Stimulated activated CD4-positive, alpha-beta T cell treated with anti-CD3 and anti-CD28 coated beads, Interleukin-1b, Interleukin-23, amount 100 ng/mL, for 1 hour (primary cell): ENCODE measurements at regions not wholly inside any gene's neighbourhood (a gene's known extent, or its start where the extent isn't known, plus 50 kb on each side); places are given as distances from the start of the nearest gene placed in this dataset.

Source experiments
- DNase-seq, 2 donors: peaks; one replicate each; pipeline ENCODE4 v3.0.0-alpha.2; 2020; ENCODE audit warnings: low read depth in 2 of 2

DNA sequence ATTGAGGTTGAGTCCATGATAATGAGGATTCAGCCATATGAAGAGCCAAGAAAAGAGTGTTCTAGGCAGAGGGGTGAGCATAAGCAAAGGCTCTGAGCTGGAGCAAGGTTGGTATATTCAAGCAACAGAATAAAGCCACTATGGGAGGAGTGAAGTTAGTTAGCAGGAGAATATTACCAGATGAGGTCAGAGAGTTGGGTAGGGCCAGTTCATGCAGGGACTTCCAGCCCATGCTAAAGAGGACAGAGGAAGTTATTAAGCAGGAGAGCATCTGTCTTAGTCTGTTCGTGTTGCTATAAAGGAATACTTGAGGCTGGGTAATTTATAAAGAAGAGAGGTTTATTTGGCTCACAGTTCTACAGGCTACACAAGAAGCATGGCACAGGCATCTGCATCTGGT lies 57.1 kb upstream of the ATG10 start:
- no peak for DNase-seq

DNA sequence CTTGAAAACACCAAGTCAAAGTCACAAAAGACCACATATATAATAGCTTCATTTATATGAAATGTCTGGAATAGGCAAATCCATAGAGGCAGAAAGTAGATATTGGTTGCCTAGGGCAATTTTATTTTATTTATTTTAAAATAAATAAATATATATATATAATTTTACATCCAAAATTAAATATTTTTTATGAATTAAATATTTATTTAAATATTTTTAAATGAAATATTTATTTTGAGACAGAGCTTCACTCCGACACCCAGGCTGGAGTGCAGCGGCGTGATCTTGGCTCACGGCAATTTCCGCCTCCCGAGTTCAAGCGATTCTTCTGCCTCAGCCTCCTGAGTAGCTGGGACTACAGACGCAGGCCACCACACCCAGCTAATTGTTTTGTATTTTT lies 58.9 kb upstream of the ATG10 start:
- no peak for DNase-seq

DNA sequence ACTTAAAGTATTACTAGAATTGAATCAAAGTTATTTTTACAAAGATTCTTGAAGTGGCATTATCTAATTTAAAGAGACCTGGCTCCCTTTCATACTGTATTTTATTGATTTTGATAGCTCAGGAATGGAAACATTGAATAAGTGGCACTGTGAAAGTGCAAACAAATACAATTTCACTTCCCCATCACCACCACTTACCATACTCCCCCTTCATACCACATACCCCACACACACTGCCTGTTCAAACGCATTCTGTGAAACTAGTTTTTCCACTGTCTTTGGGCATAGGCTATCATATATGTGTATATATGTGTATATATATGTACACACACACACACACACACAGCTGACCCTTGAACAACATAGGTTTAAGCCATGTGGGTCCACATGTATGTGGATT lies 62.1 kb upstream of the ATG10 start:
- no peak for DNase-seq

DNA sequence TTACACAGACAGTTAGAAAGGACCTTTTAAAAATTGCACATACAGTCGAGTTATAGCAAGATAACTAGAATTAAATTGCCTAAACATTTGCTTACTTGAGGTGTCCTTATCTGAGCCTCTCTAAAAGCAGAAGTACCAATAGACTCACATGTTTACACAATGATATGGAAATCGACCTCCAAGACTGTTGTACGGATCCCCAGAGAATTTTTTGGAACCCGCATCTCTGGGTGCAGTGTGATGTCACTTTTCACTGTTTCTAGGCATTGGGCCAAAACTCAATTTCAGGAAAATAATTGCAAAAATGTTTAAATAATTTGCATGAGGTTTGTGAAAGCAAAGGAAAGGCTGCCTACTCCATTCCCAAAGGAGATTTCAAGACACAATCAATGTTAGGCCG lies 63.1 kb upstream of the ATG10 start:
- no peak for DNase-seq

DNA sequence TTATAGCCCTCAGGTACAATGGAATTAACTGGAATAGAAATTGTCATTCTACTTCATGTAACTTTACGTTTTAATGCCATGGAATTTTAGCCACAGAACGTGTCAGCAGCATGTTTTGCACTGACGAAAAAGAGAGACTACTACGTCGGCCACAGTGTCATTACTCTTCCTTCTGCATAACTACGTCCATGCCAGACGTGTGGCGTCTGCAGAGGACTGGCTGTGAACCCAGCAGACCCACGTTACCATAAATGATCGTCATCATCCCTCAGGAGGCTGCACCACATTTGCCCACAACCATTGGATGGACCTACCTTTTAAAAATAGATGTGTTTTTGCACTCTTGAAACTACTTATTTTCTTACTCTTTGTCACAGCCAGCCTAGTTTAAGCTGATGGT lies 63.8 kb upstream of the ATG10 start:
- no peak for DNase-seq

DNA sequence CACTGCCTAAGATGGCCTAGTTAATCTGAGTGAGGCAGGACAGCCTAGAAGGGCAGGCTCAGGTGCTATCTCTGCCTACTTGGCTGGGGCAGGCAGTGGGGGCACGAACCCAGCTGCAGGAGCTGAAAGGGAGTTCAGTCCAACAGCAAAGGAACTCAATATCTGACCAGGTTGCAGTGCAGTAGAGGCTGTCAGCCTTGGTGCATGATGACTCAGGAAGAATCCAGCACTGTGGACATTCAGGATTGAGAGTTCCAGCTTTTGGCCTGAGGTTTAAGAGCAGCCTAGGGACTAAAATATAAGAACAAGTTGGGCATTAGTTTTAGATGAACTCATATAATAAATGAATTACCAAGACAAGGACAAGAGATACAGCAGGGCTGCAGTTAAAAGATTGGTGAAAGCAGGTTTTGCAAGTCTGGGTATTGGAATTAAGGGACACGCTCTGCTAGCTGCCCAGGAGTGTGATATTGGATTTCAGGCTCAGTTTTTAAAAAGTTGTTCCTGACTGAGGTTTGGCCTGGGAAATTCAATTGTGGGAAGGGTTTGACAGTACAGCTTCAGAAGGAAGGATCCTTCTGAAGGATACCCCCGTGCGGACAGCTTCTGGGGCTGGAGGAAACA lies 64.7 kb upstream of the ATG10 start:
- DNase-seq = no peak

DNA sequence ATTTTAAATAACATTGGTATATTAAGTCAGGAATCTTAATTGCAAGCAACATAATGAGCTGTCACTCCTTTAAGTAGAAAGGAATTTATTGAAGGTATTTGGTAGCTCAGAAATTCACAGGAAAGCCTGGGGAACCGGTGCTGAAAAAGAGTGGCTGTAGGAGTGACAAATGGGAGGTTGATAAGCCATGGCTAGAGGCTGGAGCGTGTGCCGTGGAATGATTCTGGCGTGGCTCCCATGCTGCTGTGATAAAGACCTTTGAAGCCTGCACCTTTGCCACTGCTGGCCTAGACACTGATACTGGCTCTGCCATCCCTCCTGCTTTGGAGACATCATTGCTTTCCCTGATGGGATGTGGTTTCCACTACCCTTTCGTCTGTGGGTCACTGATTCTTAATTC lies 65.7 kb upstream of the ATG10 start:
- no peak for DNase-seq

DNA sequence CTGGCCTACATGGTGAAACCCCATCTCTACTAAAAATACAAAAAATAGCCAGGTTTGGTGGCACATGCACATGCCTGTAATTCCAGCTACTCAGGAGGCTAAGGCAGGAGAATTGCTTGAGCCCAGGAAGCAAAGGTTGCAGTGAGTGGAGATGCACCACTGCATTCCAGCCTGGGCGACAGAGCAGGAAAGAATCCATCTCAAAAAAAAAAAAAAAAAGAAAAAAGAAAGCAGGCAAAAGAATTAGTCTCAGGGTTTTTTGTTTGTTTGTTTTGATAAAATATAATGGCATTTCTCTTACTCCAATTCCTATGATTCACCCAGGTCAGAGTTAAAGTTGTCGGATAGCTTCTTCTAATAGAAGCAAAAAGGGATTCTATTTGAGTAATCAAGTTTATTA lies 67.0 kb upstream of the ATG10 start:
- no peak for DNase-seq

DNA sequence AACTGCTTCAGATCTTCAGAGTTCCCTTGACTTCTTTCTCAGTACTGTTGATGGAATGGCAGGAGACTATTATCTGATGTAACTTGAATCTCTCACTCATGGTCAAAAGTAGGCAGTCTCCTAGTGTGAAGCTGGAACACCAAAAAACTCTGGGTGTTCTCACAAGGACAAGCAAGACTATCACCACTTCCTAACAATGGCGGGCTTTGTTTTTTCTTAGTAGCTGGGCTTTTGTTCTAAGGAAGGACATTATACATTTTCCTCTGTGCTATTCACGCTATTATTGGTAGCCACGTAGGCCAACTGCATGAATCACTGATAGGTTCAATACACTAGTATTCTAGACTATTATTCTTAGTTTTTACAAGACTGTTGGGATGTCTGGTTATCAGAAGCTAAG lies 67.7 kb upstream of the ATG10 start:
- no peak for DNase-seq

DNA sequence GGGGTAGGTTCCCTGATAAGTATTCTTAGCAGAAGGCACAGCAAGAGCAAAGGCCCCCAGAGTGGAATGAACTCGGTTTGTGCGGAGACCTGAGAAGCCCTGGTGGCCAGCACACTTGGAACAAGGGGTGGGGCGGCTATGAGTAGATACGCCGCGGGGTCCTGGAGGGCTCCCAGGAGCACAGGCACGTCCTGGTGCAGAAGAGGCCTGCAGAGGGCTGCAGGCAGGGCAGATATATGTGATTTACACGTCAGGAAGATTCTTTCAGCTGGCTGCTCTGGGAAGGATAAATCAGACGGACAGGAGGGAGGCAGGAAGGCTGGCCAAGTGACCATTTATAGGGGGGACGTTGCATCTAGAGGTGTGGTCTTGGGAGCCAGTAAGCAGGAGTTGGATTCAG lies 70.2 kb upstream of the ATG10 start:
- no peak for DNase-seq

DNA sequence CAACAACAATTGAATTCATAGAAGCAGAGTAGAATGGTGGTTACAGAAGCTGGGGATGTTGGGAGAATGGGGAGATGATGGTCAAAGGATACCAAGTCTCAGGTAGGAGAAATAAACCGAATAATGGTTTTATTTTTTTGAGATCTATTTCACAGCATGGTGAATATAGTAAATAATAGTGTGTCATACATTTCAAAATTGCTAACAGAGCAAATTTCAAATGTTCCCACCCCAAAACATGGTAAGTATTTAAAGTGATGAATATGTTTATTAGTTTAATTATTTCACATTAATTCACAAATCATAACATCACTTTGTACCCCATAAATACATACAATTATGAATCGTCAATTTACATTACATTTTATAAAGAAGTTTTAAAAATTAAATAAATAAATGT lies 72.7 kb upstream of the ATG10 start:
- DNase-seq = no peak

DNA sequence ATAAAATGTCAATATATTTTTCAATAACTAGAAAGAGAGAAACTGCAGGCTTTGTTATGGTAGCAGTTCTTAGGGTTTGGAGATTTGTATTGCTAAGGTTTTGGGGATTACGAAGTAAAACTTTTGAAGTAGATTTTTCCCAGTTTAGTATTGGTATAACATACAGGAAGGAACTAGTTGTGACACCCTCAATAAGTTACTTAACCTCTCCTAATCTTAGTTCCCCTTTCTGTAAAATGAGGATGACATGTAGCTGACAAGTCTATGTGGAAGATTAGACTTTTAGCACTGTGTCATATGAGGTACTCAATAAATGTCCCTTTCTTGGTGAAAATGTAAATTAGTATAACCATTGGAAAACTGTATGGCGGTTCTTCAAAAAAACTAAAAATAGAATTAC lies 73.4 kb upstream of the ATG10 start:
- no peak for DNase-seq

DNA sequence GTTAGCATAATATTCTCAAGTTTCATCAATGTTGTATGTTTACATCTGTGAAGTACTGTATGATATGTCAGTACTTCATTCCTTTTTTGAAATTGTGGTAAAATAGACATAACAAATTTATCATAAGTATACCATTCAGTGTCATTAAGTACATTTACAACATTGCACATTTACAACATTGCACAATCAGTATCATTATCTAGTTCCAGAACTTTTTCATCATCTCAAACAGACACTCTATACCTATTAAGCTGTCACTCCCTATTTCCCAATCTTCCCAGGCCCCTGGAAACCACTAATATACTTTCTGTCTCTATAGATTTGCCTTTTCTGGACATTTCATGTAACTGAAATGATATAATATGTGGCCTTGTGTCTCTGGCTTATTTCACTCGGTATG lies 75.1 kb upstream of the ATG10 start:
- DNase-seq = no peak

DNA sequence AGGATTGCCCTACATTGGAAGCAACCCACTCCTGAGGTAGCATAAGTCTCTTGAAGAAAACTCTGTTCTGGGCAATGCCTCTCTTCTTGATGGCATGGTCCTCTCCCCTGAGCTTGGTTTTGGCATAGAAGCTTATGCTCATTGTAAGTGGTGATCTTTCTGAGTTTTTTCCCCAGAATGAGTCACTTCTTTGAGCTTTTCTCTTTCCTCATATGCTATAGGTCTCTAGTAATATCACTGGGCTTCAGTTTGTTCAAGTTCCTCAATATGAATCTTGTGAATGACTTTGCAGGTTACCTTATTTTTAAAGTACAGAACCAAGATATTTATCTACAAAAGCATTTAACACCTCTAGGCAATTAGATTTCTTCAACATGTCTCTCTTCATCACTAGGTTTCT lies 76.5 kb upstream of the ATG10 start:
- no peak for DNase-seq

DNA sequence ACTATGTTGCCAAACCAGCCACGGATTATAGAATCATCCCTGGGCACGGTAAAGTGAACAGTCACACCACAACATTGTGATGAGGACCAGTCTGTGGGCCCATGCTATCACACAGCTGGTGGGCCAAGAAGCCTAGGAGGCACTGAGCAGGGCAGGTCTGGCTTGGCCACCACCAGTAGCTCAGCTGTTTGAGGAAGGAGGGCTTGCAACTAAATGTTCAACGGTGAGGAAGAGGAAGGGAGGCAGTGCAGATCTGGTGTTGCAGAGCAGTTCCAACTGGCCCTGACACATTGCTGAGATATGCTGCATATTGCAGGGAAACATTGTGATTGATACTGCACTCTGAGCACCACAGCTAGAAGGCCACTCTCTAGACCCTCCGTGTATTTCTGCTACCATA lies 77.9 kb upstream of the ATG10 start:
- no peak for DNase-seq

DNA sequence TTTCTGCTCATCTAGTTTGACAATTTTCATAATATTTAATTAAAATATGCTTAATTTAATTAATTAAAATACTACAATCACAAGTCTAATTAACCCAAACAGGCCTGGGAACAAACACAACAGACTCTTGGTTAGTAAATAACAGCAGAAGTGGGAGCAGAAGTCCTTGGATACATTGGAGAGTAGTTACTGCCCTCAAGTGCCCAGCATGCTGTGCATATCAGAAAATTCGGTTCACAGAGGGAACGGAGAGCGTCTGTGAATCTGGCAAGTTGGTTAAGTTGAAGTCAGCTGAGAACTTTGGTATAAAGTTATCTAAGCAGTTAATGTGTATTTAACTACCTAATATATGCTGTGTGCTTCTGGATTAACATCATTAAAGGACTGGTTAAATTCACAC lies 87.0 kb upstream of the ATG10 start:
- no peak for DNase-seq

DNA sequence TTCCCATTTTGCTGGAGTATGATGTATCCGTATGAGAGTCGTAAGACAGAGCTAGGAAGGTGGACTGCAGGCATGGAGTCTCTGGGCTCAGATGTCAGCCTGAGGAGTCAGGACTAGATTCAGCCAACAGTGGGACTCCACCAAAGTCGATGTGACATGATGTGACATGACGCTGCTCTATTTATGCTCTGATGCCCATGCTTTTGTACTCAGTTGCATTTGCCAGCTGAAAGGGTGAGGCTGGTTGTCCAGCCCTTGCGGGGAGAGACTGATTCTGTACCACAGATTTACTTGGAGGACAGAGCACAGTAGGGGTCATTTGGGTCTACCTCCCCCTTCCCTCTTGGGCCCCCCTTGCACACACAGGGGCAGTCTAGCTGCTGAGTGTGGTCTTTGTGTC lies 88.5 kb upstream of the ATG10 start:
- no peak for DNase-seq

DNA sequence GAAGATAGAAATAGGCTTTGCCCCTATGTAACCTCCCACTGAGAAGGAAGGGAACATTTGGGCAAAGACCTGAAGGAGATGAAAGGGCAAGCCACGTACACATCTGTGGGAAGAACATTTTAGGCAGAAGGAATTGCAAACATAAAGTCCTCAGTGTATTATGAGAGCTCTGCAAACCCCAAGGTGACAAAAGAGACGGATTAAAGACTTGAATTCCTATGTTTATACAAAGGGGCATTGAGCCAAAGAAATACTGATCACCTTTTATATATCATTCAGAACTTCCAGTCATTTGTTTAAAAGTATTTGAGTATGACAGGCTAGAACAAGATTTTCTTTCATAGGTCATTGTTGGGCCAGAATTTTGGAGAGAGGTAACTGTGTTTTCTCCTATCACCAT lies 90.2 kb upstream of the ATG10 start:
- DNase-seq = no peak

DNA sequence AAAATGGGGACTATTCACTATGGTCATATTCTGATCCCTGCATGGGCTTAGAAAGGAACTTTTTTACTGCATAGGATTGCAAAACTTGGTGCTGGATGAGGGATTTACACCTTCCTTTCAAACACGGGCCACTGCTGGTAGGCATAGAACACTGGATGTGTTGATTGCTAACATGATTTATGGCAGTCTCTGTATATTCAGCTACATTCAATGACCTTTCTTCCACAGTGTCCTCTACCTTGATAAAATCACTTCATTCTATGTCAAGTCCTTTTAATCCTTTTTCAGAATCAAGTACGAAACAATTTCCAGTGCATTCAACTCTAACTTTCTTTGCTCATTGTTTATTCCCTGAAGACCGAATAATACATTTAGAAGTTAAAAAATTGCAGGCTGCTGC lies 91.9 kb upstream of the ATG10 start:
- DNase-seq = no peak

DNA sequence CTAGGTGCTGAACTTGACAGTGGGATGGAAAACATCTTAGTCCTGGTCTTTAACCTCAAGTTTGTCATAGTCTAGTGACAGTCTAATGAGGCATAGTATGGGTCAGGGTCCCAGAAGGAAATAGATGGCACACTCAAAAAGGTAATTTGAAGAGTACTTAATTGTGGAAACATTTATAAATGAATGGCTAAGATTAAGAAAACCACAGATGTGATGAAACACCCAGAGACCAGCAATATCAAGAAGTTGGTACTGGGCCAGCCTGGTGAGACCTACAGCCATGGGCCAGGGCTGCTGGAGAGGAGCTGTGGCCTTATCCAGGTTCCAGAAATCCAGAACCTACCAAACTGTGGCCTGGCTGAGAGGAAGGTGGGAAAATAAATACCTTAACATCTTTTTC lies 93.5 kb upstream of the ATG10 start:
- no peak for DNase-seq

DNA sequence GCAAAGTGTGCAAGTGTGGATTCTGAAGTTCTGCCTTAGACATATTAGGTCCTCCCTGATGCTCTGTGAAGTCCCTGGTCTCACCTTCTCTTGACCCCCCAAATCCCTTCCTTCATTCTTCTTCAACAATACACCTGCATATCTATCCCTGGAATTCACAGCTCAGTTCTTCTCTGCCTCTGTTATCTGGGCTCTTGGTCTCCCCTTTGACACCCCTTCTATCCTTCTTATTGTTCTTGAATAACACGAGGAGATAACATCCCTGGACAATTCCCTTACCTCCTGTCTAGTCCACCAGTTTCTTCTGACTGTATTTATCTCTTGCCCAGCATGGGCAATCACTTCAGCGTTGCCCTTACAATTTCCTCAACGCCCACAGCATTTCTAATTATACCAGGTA lies 104.8 kb upstream of the ATG10 start:
- no peak for DNase-seq

DNA sequence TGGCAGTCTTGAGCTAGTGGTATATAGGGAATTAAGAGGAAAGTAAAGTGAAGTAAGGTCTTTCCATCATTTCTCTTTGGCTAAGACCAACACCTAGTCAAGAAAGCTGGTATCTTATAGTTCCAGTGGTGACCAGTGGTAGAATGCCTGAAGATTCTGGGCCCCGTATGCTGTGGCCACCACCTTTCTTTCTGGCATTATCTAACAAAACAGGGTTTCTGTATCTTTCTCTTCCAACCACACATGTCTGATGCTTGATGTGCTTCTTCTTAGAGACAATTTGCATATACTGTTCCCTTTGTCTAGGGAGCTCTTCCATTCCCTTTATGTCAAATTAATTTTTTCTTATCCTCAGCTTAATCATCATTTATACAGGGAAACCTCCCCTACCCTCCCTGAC lies 109.9 kb upstream of the SSBP2 start:
- DNase-seq = no peak

DNA sequence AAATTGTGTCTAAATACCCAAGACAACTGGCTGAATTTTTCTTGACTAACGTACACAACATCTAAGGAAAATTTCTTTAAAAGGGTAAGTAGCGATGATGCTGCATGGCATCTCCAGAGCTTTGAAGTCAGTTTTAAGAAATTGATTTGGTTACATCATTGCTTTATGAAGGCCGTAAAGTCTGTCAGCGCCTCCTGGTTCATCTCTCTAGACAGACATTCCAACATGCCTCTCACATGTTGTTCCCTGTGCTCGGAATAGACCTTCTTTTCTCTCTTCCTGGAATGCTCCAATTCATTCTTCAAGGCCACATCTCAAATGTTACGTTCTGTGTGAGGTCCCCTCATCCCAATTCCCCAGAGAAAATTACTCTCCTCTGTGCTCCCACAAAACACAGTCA lies 108.7 kb upstream of the SSBP2 start:
- no peak for DNase-seq

DNA sequence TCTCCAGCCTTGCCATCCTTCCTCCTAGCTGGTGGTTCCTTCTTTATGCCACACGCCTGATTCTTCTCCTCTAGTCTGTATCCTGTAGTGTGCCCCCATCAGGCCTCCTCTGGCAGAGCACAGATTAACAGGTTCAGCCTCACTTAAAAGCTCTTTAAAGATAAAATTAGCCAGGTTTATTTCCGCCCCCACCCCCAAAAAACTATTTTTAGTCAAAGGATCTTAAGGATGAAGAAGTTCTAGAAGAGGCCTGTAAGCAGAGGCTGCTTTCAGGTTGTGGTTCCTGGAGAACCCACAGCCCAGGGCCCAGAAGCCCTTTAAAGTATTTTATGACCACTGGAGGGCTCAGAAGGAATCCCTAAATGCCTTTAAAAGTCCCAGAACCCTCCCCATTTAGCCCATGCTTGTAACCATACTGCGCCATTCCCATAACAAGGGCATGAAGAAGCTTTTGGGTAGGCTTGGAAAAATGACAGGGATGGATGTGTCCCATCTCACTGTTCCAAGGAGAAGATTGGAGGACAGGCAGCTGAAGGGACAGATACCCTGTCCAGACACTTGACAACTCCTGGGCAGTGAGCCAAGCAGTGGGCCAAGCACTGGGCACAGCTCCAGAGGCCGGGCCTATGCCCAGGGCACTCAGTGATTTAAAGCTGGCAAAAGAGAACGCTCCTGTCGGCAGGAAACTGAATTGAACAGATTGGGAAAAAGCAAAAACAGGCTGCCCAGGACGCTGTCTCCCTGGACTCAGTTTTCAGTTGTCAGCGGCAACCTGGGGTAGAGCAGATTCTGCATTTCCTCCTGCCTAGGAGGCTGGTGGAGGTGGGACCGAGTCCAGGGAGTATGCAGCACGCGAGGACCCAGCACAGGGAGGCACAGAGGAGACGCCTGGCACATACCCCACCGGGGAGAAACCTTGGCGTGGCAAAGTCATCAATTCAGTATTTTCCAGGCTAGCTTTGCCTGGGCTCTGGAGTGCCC lies 106.3 kb upstream of the SSBP2 start:
- no peak for DNase-seq
